ENCODE measurements at regions not wholly inside any gene's neighbourhood (a gene's known extent, or its start where the extent isn't known, plus 50 kb on each side); places are given as distances from the start of the nearest gene placed in this dataset.

DNA sequence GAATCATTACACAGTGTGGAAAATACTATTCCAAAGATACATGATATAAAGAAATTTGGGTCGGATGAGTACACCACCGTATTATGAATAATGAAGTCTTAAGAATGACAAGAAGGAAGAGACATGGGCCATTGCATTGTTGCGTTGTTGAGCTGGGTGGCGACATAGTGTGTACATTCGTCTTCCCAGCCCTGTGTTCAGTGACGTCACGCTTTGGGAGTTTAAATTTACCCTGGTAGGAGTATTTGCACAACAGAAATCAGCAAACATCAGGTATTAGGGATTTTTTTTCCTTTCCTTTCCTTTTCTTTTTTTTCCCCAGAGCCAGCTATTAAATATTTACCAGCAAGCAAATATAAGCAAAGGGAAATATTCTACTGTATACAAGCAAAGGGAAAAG lies 347.2 kb upstream of the NETO1 start:
- Histone ChIP-seq H3K4me1 (ENCODE audit: control insufficient read depth in 2 of 2, insufficient read depth in 2 of 2, low read length in 1 of 2) (no peaks in the 10 kb centered on the region), H3K36me3 (ENCODE audit: control insufficient read depth in 2 of 2, insufficient read depth in 2 of 2, low read length in 1 of 2) (no peaks in the 10 kb centered on the region), H3K4me3 (ENCODE audit: low read depth in 1 of 2, low read length in 2 of 2) (no peak overlapping the region), H3K27ac (ENCODE audit: low read depth in 2 of 2, low read length in 1 of 2) (no peak overlapping the region), H3K27me3 (ENCODE audit: control insufficient read depth in 1 of 2, insufficient read depth in 2 of 2, low read length in 2 of 2) (no peaks in the 10 kb centered on the region), H3K9me3 (ENCODE audit: control insufficient read depth in 2 of 2, insufficient read depth in 1 of 2, low read depth in 1 of 2, low read length in 1 of 2) (no peaks in the 10 kb centered on the region)
- WGBS, 2 donors, result 62% methylated on average over 7 of the region's 7 CpGs

- Histone ChIP-seq H3K27ac (ENCODE audit: low read depth in 2 of 2, low read length in 1 of 2) (no peak overlapping the region), H3K9me3 (ENCODE audit: control insufficient read depth in 2 of 2, insufficient read depth in 1 of 2, low read depth in 1 of 2, low read length in 1 of 2) (no peaks in the 10 kb centered on the region), H3K27me3 (ENCODE audit: control insufficient read depth in 1 of 2, insufficient read depth in 2 of 2, low read length in 2 of 2) (no peaks in the 10 kb centered on the region), H3K36me3 (ENCODE audit: control insufficient read depth in 2 of 2, insufficient read depth in 2 of 2, low read length in 1 of 2) (no peaks in the 10 kb centered on the region), H3K4me1 (ENCODE audit: control insufficient read depth in 2 of 2, insufficient read depth in 2 of 2, low read length in 1 of 2) (no peaks in the 10 kb centered on the region), H3K4me3 (ENCODE audit: low read depth in 1 of 2, low read length in 2 of 2) (no peak overlapping the region)
- WGBS, 2 donors, result 57 to 70% methylated on average over 4 of the region's 4 CpGs
These were observed 344.7 kb upstream of the NETO1 start for GRCh38 chr18:73212442-73212841.

DNA sequence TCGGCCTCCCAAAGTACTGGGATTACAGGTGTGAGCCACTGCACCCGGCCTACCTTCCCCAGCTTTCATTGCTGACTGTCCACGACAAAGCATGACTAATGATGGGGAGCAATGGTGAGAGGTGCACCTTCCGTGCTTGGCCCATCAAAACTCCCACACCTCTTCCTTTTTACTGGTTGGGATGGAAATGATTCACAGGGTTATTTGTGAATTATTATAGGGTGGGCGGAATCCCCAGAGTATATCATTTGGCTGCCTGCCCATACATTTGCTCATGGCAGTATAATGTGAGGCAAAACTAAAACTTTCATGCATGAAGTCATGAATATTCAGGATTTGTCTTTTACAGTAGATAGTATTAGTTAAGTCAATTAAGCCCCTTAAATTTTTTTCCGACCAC lies 334.2 kb upstream of the NETO1 start:
- Histone ChIP-seq H3K4me1 (ENCODE audit: control insufficient read depth in 2 of 2, insufficient read depth in 2 of 2, low read length in 1 of 2) (no peaks in the 10 kb centered on the region), H3K36me3 (ENCODE audit: control insufficient read depth in 2 of 2, insufficient read depth in 2 of 2, low read length in 1 of 2) (no peaks in the 10 kb centered on the region), H3K27ac (ENCODE audit: low read depth in 2 of 2, low read length in 1 of 2) (no peak overlapping the region), H3K27me3 (ENCODE audit: control insufficient read depth in 1 of 2, insufficient read depth in 2 of 2, low read length in 2 of 2) (no peaks in the 10 kb centered on the region), H3K9me3 (ENCODE audit: control insufficient read depth in 2 of 2, insufficient read depth in 1 of 2, low read depth in 1 of 2, low read length in 1 of 2) (no peaks in the 10 kb centered on the region), H3K4me3 (ENCODE audit: low read depth in 1 of 2, low read length in 2 of 2) (no peak overlapping the region)
- 76 to 77% methylated on average over 6 of the region's 6 CpGs for WGBS, 2 donors

- no peaks in the 10 kb centered on the region for H3K36me3 ChIP-seq (ENCODE audit: control insufficient read depth in 2 of 2, insufficient read depth in 2 of 2, low read length in 1 of 2)
- WGBS, 2 donors, result 44 to 51% methylated on average over 1 of the region's 1 CpG
These were observed 331.4 kb upstream of the NETO1 start for GRCh38 chr18:73199151-73199550.

DNA sequence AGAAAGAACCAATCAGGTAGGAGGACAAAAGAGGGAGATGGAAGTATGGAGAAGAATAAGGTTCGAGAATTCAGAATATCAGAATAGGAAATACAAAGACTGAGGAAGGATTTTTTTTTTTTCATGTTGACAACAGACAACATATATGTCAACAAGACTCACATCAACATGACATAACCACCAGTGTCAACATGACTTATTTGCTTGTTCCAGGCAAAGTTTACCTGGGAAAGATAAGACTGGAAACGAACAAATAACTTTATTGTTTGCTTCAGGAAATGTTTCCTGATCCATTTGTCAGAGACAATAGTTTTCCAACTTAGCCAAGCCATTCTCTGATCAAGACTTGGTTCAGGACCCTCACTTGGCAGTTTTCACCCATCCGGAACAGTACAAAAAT lies 321.9 kb upstream of the NETO1 start:
- WGBS, 2 donors, result 45 to 46% methylated on average over 3 of the region's 3 CpGs
- H3K4me1 ChIP-seq (ENCODE audit: control insufficient read depth in 2 of 2, insufficient read depth in 2 of 2, low read length in 1 of 2), result no peaks in the 10 kb centered on the region
- H3K36me3 ChIP-seq (ENCODE audit: control insufficient read depth in 2 of 2, insufficient read depth in 2 of 2, low read length in 1 of 2), result no peaks in the 10 kb centered on the region
- no peak overlapping the region for H3K27ac ChIP-seq (ENCODE audit: low read depth in 2 of 2, low read length in 1 of 2)
- no peaks in the 10 kb centered on the region for H3K9me3 ChIP-seq (ENCODE audit: control insufficient read depth in 2 of 2, insufficient read depth in 1 of 2, low read depth in 1 of 2, low read length in 1 of 2)
- H3K27me3 ChIP-seq (ENCODE audit: control insufficient read depth in 1 of 2, insufficient read depth in 2 of 2, low read length in 2 of 2), result no peaks in the 10 kb centered on the region
- H3K4me3 ChIP-seq (ENCODE audit: low read depth in 1 of 2, low read length in 2 of 2), result no peak overlapping the region

More at GRCh38 chr18:73199151-73199550, 331.4 kb upstream of the NETO1 start:
- no peaks in the 10 kb centered on the region for H3K4me1 ChIP-seq (ENCODE audit: control insufficient read depth in 2 of 2, insufficient read depth in 2 of 2, low read length in 1 of 2)
- H3K27me3 ChIP-seq (ENCODE audit: control insufficient read depth in 1 of 2, insufficient read depth in 2 of 2, low read length in 2 of 2), result no peaks in the 10 kb centered on the region
- H3K4me3 ChIP-seq (ENCODE audit: low read depth in 1 of 2, low read length in 2 of 2), result no peak overlapping the region
- H3K27ac ChIP-seq (ENCODE audit: low read depth in 2 of 2, low read length in 1 of 2), result no peak overlapping the region
- no peaks in the 10 kb centered on the region for H3K9me3 ChIP-seq (ENCODE audit: control insufficient read depth in 2 of 2, insufficient read depth in 1 of 2, low read depth in 1 of 2, low read length in 1 of 2)

DNA sequence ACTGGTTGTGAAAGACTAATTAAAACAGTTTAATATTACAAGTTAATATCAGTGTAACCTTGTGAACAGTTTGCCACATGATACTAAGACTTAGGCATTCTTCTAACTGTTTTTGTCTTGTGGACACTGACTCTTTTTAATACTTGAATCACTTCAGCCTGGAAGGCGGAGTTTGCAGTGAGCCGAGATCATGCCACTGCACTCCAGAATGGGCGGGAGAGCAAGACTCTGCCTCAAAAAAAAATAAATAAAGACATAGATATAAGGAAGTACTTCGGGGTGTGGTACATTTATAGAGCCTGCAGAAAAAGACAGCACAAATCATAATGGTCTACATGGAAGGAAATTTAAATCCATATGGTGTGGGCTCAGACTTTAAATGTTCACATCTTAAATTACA lies 300.4 kb upstream of the NETO1 start:
- WGBS, 2 donors, result 47 to 59% methylated on average over 4 of the region's 4 CpGs
- Histone ChIP-seq H3K4me1 (ENCODE audit: control insufficient read depth in 2 of 2, insufficient read depth in 2 of 2, low read length in 1 of 2) (no peaks in the 10 kb centered on the region), H3K27me3 (ENCODE audit: control insufficient read depth in 1 of 2, insufficient read depth in 2 of 2, low read length in 2 of 2) (no peaks in the 10 kb centered on the region), H3K36me3 (ENCODE audit: control insufficient read depth in 2 of 2, insufficient read depth in 2 of 2, low read length in 1 of 2) (no peaks in the 10 kb centered on the region), H3K27ac (ENCODE audit: low read depth in 2 of 2, low read length in 1 of 2) (no peak overlapping the region), H3K4me3 (ENCODE audit: low read depth in 1 of 2, low read length in 2 of 2) (no peak overlapping the region), H3K9me3 (ENCODE audit: control insufficient read depth in 2 of 2, insufficient read depth in 1 of 2, low read depth in 1 of 2, low read length in 1 of 2) (peaks cover 0 to 3% of the 10 kb centered on the region in 2 donors)

DNA sequence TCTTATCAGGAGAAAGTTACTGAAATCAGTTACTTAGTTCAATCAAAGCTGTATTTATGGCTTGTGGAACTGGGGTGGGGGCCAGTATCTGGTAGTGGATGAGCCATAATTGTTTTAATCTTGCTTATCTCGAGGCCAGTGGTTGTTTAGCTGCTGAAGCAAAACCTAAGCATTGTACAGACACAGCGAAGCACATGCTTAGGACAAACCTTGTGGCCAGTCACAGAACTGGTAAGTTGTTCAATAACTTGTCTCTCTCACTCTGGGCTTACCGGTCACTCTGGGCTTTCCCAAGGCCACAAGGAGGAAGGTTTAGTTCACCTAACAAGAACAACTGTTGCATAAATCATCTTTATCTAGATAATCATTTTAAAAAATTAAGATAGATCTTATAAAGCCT lies 296.6 kb upstream of the NETO1 start:
- WGBS, 2 donors, result 63 to 73% methylated on average over 3 of the region's 3 CpGs
- Histone ChIP-seq H3K4me3 (ENCODE audit: low read depth in 1 of 2, low read length in 2 of 2) (no peak overlapping the region), H3K27me3 (ENCODE audit: control insufficient read depth in 1 of 2, insufficient read depth in 2 of 2, low read length in 2 of 2) (no peaks in the 10 kb centered on the region), H3K9me3 (ENCODE audit: control insufficient read depth in 2 of 2, insufficient read depth in 1 of 2, low read depth in 1 of 2, low read length in 1 of 2) (peaks cover 0 to 3% of the 10 kb centered on the region in 2 donors), H3K27ac (ENCODE audit: low read depth in 2 of 2, low read length in 1 of 2) (no peak overlapping the region), H3K36me3 (ENCODE audit: control insufficient read depth in 2 of 2, insufficient read depth in 2 of 2, low read length in 1 of 2) (no peaks in the 10 kb centered on the region), H3K4me1 (ENCODE audit: control insufficient read depth in 2 of 2, insufficient read depth in 2 of 2, low read length in 1 of 2) (no peaks in the 10 kb centered on the region)

- H3K27me3 ChIP-seq (ENCODE audit: control insufficient read depth in 1 of 2, insufficient read depth in 2 of 2, low read length in 2 of 2), result no peaks in the 10 kb centered on the region
- H3K4me1 ChIP-seq (ENCODE audit: control insufficient read depth in 2 of 2, insufficient read depth in 2 of 2, low read length in 1 of 2), result no peaks in the 10 kb centered on the region
- no peak overlapping the region for H3K4me3 ChIP-seq (ENCODE audit: low read depth in 1 of 2, low read length in 2 of 2)
- no peak overlapping the region for H3K27ac ChIP-seq (ENCODE audit: low read depth in 2 of 2, low read length in 1 of 2)
- no peaks in the 10 kb centered on the region for H3K36me3 ChIP-seq (ENCODE audit: control insufficient read depth in 2 of 2, insufficient read depth in 2 of 2, low read length in 1 of 2)
- H3K9me3 ChIP-seq (ENCODE audit: control insufficient read depth in 2 of 2, insufficient read depth in 1 of 2, low read depth in 1 of 2, low read length in 1 of 2), result peaks cover 0 to 3% of the 10 kb centered on the region in 2 donors
- WGBS, 2 donors, result 61 to 71% methylated on average over 1 of the region's 1 CpG
These were observed 295.4 kb upstream of the NETO1 start for GRCh38 chr18:73163236-73163635.

DNA sequence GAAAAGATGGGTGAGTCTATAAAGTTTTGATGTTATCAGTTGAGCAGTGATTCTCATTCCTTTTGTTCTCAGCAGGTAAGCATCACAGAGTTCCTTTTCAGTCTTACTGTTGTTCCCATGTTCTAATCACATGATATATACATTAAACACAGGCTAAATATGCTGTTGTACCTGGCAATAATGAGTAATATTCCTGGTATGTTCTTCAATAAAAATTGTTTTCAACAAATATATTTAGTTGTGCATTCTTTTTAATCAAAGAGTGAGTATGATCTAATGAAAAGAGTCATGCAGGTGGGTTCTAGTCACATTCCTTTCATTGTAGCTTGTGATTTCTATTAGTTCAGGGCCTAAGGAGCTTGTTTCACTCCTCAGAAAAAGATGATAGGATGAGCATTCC lies 288.3 kb upstream of the NETO1 start:
- Histone ChIP-seq H3K4me1 (ENCODE audit: control insufficient read depth in 2 of 2, insufficient read depth in 2 of 2, low read length in 1 of 2) (no peaks in the 10 kb centered on the region), H3K9me3 (ENCODE audit: control insufficient read depth in 2 of 2, insufficient read depth in 1 of 2, low read depth in 1 of 2, low read length in 1 of 2) (peaks cover 0 to 2% of the 10 kb centered on the region in 2 donors), H3K4me3 (ENCODE audit: low read depth in 1 of 2, low read length in 2 of 2) (no peak overlapping the region), H3K36me3 (ENCODE audit: control insufficient read depth in 2 of 2, insufficient read depth in 2 of 2, low read length in 1 of 2) (no peaks in the 10 kb centered on the region), H3K27me3 (ENCODE audit: control insufficient read depth in 1 of 2, insufficient read depth in 2 of 2, low read length in 2 of 2) (no peaks in the 10 kb centered on the region), H3K27ac (ENCODE audit: low read depth in 2 of 2, low read length in 1 of 2) (no peak overlapping the region)

GRCh38 chr18:73153271-73153670 lies 285.5 kb upstream of the NETO1 start:
- no peaks in the 10 kb centered on the region for H3K36me3 ChIP-seq (ENCODE audit: control insufficient read depth in 2 of 2, insufficient read depth in 2 of 2, low read length in 1 of 2)

More at GRCh38 chr18:73153271-73153670, 285.5 kb upstream of the NETO1 start:
- Histone ChIP-seq H3K4me3 (ENCODE audit: low read depth in 1 of 2, low read length in 2 of 2) (no peak overlapping the region), H3K27me3 (ENCODE audit: control insufficient read depth in 1 of 2, insufficient read depth in 2 of 2, low read length in 2 of 2) (no peaks in the 10 kb centered on the region), H3K9me3 (ENCODE audit: control insufficient read depth in 2 of 2, insufficient read depth in 1 of 2, low read depth in 1 of 2, low read length in 1 of 2) (peaks cover 0 to 2% of the 10 kb centered on the region in 2 donors), H3K4me1 (ENCODE audit: control insufficient read depth in 2 of 2, insufficient read depth in 2 of 2, low read length in 1 of 2) (no peaks in the 10 kb centered on the region), H3K27ac (ENCODE audit: low read depth in 2 of 2, low read length in 1 of 2) (no peak overlapping the region)
- WGBS, 2 donors, result 52 to 62% methylated on average over 2 of the region's 2 CpGs
